HepG2 (cell line): ENCODE measurements at regions not wholly inside any gene's neighbourhood (a gene's known extent, or its start where the extent isn't known, plus 50 kb on each side); places are given as distances from the start of the nearest gene placed in this dataset.

ENCODE experiments used
- ATF7 ChIP-seq, 2 experiments: fragments of 450-650 bp in 1 of 2; sonication (generic) in 1 of 2; formaldehyde crosslinking in 1 of 2; IDR thresholded peaks; 2 replicates each; pipeline versions ENCODE4 v1.4.0 to v1.6.1; 2016 to 2020; ENCODE audit warnings: antibody characterized with exemption in 1 of 2, mild to moderate bottlenecking in 1 of 2, missing genetic modification reagents in 1 of 2
- CREB1 ChIP-seq, 2 experiments: fragments of 450-650 bp in 1 of 2; IDR thresholded peaks; 2 replicates each; pipeline ENCODE4 v1.6.1; 2016 to 2017; ENCODE audit warnings: control low read depth in 1 of 2, mild to moderate bottlenecking in 1 of 2, missing compliant biosample characterization in 1 of 2, missing genetic modification characterization in 1 of 2
- CTCF ChIP-seq: sonication (generic); formaldehyde crosslinking; IDR thresholded peaks from 2 replicates; pipeline ENCODE4 v1.5.0; 2020; ENCODE audit warnings: mild to moderate bottlenecking, missing genetic modification reagents, moderate library complexity
- HNRNPH1 ChIP-seq: fragments of 200-400 bp; formaldehyde crosslinking; optimal IDR thresholded peaks from 2 replicates; pipeline ENCODE3; 2017; ENCODE audit warnings: mild to moderate bottlenecking, low read depth, low read length
- NFKB2 ChIP-seq: sonication (generic); formaldehyde crosslinking; IDR thresholded peaks from 2 replicates; pipeline ENCODE4 v1.4.0; 2020; ENCODE audit warnings: missing genetic modification reagents, borderline replicate concordance
- POLR2AphosphoS2 ChIP-seq: IDR thresholded peaks from 2 replicates; pipeline ENCODE4 v1.6.1; 2011; ENCODE audit warnings: low read depth, low read length, improper control_type of control experiment
- SALL1 ChIP-seq: sonication (generic); formaldehyde crosslinking; IDR thresholded peaks from 2 replicates; pipeline ENCODE4 v1.8.0; 2022; ENCODE audit warnings: mild to moderate bottlenecking, missing genetic modification reagents
- SMARCC2 ChIP-seq: fragments of 450-650 bp; IDR thresholded peaks from 2 replicates; pipeline ENCODE4 v1.6.1; 2017; ENCODE audit warnings: antibody characterized with exemption, mild to moderate bottlenecking
- ZNF12 ChIP-seq: sonication (generic); formaldehyde crosslinking; IDR thresholded peaks from 2 replicates; pipeline ENCODE4 v1.5.0; 2020; ENCODE audit warnings: missing genetic modification reagents
- TF ChIP-seq, protein P1 (sequence below): sonication (generic); formaldehyde crosslinking; IDR thresholded peaks from 2 replicates; pipeline ENCODE4 v1.5.0; 2020; ENCODE audit warnings: mild to moderate bottlenecking, missing genetic modification reagents

DNA sequence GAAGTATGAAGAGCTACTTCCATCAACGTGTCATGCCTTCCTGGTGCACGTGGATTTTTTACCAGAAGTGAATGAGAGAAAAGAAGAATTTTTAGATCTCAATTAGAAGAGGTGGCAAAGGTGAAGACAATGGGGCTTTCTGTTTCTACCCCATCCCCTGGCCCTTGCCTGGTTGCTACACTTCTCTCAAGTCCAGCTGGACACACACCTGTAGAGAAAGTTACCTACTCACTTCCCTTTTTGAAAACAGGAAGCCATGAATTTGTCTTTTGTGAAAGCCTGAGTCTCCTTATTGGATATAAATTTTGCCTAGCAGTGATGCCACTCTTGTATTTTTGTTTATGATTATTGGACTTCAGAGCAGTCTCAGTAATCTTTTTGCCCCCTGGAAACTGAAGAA lies 142.9 kb upstream of the AKR1E2 start:
- no peak for TF ChIP-seq SMARCC2
- no peak for TF ChIP-seq CTCF (CRISPR knock-in tag)
- TF ChIP-seq, protein P1, sequence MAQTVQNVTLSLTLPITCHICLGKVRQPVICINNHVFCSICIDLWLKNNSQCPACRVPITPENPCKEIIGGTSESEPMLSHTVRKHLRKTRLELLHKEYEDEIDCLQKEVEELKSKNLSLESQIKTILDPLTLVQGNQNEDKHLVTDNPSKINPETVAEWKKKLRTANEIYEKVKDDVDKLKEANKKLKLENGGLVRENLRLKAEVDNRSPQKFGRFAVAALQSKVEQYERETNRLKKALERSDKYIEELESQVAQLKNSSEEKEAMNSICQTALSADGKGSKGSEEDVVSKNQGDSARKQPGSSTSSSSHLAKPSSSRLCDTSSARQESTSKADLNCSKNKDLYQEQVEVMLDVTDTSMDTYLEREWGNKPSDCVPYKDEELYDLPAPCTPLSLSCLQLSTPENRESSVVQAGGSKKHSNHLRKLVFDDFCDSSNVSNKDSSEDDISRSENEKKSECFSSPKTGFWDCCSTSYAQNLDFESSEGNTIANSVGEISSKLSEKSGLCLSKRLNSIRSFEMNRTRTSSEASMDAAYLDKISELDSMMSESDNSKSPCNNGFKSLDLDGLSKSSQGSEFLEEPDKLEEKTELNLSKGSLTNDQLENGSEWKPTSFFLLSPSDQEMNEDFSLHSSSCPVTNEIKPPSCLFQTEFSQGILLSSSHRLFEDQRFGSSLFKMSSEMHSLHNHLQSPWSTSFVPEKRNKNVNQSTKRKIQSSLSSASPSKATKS (CRISPR knock-in tag) = no peak
- no peak for TF ChIP-seq NFKB2 (CRISPR knock-in tag)
- TF ChIP-seq CREB1 (IDR thresholded peaks at IDR 0.05) = no peak
- no peak for TF ChIP-seq CREB1 (CRISPR knock-in tag; IDR thresholded peaks at IDR 0.05)
- no peak for TF ChIP-seq HNRNPH1
- TF ChIP-seq POLR2AphosphoS2 = no peak
- no peak for TF ChIP-seq SALL1
- TF ChIP-seq ZNF12 (CRISPR knock-in tag) = no peak
- no peak for TF ChIP-seq ATF7 (IDR thresholded peaks at IDR 0.05)
- TF ChIP-seq ATF7 (CRISPR knock-in tag; IDR thresholded peaks at IDR 0.05) = no peak
